Dermis blood vessel endothelial cell (primary cell): ENCODE measurements at regions not wholly inside any gene's neighbourhood (a gene's known extent, or its start where the extent isn't known, plus 50 kb on each side); places are given as distances from the start of the nearest gene placed in this dataset.

Experiments used
- DNase-seq: peaks from one replicate; pipeline ENCODE4 v3.0.0; 2010

DNA sequence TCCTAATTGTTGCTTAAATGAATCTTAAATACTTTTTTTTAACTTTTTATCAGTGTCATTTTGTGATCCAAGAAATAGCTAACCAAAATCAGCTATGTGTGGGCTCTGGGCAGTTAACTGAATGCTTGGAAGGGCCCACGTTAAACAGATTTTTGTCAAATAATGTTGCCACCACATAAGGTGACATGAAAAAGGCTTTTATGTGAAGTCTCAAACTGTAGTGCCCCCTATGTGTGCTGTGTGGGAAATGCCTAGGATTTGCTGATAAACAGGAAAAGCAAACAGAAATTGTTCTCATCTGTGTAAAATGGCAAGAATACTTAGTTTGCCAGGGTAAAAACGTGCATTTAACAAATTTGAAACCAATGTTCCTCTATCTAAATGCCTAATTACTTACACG, 242.2 kb downstream of the ZNF516 start:
- no peak for DNase-seq

DNA sequence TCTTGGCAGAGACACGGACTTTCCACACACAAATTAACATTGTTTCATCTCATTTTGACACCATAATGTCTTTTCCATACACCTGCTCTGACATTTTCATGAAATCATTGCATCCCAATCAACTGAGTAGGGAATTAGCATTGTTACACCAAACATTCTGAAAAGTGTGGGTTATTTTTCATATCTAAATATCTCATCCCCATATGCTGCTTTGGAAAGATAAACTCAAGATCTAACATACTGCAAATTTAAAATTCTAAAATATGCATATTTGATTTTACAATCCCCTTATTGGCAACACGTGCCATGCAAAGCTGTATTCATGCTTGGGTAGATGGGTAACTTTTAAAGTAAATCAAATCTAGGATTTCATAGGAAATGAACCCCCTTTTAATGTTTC, 242.9 kb downstream of the ZNF516 start:
- no peak for DNase-seq

DNA sequence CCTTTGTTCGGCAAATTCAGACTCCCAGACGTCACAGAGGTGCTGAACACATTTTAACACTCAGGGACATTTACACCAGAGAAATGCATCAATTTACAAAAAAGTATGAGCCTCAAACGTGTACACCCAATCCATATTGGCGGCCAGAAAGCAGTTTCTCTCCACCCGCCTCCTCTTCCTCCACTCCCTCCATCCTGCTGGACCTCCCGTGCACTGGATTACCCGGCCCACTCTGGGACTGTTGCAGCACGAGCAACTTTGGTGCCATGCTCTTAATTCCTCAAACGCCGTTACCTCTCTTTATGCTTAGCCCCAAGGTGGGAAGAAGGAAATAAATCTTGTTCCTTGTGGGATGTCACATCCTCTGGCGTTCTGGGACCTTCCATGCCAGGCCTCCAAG, 243.4 kb downstream of the ZNF516 start:
- no peak for DNase-seq

DNA sequence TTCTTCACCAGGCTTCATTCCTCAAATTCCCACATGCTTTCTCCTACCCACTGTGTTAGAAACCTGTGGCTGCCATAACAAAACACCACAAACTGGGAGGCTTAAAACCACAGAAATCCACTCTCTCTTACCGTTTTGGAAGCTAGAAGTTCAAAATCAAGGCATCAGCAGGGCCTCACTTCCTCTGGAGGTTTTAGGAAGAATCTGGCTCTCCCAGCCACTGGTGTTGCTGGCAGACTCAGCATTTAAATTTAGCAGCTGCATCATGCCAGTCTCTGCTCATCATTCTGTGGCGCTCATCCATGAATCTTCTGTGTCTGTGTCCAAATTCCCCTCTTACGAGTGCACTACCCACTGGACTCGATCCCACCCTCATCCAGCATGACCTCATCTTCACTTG, 248.5 kb downstream of the ZNF516 start:
- DNase-seq, result no peak

DNA sequence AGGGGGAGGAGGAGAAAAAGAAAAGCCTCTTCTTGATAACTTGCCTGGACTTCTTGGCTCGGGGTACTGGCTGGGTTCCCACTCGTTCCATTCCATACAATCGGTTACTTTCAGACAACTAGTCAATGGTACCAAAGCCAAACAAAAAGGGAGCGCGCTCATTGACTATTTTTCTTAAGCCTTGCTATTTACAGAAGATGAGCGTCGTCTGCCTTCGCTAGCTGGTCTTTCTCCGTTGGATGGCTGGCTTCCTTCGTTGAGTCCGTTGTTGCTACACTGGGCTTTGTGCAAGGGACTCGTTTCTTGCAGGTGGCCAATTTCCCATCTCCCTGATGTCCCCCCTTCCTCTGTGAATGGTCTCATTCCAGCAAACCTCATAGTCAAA, 260.4 kb downstream of the ZNF516 start:
- DNase-seq, result no peak

DNA sequence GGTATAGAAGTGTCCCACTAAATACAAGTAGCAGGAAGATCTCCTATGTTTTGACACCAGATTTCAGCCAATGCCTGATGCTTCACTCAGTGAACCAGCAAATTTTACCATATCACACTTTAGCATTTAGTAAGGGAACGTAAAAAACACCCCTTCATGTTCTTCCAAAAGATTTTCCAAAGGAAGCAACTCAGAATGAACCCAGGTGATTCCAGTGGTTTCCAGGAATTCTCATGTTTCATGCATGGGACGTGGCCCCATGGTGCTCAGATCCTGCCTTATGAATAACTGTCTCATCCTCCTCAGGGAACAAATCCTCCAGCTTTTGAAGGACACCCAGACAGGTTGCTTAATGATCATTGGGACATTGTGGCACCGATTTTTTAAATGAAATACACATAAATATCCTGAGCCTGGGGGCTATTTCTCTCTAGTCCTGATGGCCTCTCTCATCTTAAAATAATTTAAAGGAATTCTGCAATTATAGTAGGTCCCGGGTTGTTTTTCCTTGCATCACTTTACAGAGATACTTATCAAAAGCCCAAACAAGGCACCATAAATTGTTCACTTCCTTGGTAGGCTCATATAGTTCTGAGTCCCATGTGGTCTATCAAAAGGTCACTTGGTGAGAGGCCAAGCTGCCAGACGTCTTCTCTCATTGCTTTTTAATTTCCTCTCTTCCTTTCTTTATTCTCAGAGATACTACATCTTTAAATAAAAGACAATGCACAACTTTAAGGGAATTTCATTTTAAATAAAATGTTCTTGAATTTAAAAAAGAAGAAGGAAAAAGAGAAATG, 261.0 kb downstream of the ZNF516 start:
- no peak for DNase-seq

DNA sequence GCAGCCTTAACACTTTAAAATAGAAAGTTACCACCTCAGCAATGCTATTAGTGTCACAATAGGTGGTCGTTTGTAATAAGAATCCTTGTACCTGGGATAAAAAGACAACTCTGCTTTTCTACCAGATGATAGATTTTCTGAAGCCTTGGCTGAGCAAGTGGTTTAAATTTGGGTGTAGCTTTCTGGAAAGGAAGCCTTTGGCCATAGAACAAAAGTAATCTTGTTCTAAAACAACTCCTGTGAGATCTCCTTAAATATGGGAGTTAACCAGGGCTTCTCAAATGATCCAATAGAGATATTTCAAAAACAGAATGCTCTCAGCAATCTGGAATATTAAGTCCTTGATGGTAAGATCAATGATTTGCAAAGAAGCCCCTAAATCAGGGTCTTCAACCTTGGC, 261.6 kb downstream of the ZNF516 start:
- no peak for DNase-seq

DNA sequence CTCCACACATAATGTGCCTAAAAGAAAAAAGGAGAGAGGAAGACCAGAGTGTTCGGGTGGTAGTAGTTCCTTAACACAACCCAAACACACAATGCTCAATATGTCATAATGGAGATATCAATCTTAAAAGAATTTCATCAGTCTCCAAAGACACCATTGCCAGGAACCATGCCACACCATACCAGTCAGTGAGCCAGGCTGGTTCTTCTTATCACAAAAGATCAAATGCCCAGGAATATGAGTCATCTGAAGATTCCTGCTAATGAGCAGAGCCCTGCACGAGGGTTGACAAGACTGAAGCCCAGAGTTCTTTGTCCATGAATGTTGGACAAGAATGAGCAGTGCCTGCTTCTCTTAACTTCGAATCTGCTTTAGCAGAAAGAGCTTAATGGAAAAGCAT, 262.3 kb downstream of the ZNF516 start:
- DNase-seq, result no peak

DNA sequence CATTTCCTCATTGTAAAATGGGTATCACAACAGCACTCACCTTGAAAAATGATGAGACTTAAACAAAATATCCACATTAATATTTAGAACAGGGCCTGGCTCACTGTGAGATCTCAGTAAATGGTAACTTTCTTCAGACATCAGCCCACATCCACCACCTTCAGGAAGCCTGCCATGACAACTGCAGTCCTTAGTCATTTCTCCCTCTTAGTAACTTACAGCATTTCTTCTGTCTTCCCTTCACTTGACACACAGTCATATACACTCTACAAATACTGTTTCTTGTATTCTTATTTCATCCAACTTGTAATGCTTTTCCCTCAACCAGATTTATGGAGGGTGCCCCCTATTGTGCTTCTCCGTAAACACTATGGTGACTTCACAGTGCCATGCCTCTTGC, 263.0 kb downstream of the ZNF516 start:
- DNase-seq, result no peak

DNA sequence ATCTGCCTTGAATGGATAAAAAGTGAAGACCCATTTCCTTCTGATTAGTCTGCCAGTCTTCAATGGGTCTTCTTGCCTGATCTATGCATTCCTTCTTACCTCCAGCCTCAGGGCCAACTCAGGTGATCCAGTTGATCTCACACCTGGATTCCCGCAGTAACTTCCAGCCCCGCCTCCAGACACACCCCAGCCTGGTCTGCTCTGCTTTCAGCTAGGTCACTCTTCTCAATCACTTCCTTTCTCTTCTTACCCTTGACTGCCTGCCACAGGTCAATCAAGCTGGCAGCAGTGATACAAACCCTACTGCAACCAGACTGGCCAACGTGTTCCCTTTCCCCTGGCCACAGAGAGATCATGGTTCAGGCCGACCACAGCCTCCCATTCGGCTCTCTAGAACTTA, 263.6 kb downstream of the ZNF516 start:
- no peak for DNase-seq

DNA sequence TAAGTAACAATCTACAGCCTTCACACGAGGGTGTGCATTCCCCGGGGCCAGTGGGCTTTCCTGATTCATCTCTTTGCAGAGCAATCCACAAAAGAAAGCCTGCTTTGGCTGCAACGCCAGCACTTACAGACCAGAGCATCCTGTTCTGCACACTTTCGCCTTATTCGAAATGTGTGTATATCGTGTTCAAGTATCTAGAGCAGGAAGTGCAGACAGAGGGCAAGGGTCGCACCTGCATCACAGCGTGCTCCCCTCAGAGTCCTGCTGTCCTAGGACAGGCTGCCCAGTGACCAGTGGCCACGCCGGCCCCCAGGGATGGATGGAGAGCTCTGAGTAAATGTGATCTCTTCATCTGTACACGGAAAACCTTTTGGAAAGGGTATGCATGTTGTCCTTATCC, 264.3 kb downstream of the ZNF516 start:
- DNase-seq, result no peak

DNA sequence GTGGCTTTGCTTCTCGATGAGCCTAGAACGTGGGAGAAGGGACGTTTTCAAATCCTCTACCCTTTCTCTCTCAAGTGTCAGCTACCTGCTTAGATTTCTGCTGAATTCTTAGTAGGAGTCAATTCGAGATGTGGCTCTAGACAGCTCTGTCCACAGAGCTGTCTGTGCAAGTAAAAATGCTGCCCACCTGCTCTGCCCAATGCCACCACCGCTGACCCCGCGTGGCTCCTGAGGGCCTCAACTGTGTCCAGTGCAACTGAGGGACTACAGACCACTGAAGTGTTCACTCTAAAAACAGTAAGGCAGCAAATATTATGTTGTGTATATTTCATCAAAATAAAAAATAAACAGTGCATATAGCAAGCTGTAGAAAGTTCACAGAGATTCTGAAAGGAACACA, 266.3 kb downstream of the ZNF516 start:
- no peak for DNase-seq

DNA sequence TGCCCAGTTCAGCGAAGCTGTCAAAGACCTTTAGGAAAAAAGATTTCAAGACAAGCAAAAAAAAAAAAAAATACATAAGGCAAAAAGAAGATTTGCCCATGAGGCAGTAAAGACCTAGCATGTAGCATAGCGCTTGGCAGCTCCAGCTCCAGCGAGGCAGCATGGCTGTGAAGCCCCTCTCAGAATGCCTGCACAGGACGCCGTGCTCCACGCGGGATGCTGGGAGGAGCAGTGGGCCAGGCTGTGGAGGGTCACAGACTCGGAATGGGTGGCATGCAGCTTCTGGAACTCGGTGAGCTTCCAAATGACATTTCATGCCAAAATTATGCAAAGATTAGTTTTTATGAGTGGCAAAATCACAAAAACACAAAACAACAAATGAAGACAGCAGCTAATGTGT, 267.3 kb downstream of the ZNF516 start:
- no peak for DNase-seq

DNA sequence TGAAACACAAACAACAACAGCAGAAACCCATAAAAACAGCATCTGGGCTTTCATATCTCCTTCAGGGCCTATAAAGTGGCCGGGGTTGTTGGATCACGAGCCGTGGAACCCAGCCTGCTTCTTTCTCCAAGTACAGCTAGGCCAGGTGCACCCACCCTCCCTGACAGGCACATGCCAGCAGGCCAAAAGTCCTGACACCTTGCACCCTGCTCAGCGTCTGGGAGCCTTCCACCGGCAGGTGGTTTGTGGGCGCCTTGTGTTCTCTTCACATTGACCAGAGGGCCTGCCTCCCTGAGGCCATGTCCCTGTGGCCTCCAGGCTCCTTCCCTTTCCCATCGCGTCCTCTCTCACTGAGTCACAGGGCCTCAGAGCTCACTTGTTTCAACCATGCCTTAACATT, 271.6 kb downstream of the ZNF516 start:
- DNase-seq, result no peak

DNA sequence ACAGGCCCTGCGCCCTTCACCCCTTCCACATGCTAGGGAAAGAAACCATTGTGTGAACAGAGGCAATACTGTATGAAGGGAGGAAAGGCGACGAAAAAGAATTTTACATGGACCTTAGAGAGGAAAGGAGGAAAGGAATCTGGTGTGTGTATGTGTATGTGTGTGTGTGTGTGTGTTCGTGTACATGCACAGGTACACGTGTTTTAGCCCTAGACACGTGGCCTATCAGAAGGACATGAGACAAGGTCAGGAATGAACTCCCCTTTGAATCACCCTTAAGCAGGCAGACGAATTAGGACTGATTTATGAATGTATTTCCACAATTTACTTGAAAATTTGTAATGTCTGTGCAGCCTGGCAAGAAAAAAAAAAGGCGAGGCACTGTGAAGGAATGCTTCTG, 276.0 kb downstream of the ZNF516 start:
- no peak for DNase-seq

DNA sequence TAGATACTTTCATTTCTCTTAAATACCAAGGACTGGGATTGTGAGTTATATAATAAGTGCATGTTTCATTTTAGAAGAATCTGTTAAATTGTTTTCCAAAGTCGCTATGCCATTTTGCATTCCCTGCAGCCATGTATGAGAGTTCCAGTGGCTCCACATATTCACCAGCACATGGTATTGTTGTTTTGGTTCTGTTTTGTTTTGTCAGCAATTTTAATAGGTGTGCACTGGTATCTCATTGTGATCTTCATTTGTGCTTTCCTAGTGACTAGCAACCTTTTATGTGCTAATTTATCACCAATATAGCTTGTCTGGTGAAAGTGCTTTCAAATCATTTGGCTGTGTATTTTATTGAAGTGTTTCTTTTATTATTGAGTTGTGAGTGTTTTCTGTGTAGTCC, 278.9 kb downstream of the ZNF516 start:
- DNase-seq, result no peak

DNA sequence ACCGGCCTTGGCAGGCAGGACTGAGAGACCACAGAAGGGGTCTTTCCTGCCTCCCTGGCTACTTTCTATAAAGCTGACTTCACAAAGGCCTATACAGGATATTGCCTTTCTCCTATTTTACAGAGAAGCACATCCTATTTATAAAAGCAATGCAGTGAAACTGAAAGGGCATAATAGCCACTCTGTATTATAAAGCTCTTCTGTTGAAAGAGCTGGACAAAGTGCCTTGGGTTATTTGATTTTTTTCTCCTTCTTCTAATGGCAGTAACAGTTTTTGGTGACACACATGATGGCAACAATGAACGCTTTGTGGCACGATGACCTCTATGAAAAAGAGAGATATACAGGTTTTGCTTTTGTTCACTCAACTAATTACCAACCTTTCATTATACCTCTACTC, 281.1 kb downstream of the ZNF516 start:
- no peak for DNase-seq

DNA sequence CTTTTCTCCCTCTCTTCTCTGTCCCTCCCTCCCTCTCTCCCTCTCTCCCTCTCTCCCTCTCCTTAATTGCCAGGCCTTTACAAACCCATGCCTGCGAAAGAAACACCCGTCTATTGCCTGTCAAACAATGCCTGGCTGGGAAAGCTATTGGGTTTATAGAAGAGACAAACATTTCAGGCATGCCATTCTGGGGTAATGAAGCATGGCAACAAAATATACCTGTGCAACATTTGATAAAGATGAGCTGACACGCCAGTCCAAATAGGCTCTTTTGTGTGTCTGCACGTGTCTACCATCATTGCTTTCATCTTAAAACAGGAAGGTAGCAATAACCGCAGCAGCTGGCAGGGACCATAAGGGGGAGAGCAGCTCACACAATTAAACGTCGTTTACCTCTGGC, 282.1 kb downstream of the ZNF516 start:
- no peak for DNase-seq

DNA sequence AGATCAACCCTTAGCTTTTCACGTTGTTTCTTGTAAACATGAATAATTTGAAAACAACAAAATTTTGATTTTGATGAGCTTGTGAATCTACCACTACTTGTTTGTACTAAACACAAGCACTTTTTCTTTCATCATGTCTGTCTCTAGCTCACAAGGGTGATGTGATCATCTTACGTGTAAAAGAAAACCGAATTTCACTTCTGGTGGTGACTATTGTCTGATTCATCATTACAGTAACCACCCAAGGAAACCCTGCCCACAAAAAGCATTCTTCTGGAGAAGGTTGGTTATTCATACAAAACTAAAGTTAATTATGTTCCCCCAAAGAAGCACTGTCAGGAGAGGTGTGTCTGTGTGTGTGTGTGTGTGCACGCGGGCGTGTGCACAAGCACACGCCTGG, 285.4 kb downstream of the ZNF516 start:
- no peak for DNase-seq

DNA sequence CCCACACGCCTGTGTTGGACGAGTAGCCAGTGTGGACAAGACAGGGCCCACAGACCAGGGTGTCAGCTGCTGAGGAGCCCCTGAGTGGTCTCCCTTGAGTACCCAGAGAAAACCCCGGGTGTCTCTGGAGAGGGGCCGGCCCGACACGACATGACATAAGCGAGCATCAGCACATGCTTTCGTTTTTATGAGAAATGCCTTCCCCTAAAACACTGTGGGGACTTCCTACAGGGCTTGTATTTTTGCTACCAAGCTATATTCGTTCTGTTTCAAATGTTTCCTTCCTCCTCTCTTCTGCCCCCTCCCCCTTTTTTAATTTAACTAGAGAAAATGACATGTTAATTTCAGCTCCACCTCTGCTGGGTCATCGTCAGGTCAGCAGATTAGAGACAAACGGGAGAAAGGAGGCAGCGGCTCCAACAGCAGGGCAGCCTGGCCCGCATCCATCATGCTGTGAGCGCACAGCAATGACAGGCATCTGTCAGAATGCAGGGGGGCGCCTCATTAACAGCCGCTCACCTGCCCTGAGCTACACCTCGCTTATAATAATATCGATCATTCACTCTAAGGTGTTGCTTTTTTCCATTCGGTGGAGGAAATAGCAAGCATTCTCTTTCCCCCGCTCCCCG, 286.2 kb downstream of the ZNF516 start:
- DNase-seq, result no peak

DNA sequence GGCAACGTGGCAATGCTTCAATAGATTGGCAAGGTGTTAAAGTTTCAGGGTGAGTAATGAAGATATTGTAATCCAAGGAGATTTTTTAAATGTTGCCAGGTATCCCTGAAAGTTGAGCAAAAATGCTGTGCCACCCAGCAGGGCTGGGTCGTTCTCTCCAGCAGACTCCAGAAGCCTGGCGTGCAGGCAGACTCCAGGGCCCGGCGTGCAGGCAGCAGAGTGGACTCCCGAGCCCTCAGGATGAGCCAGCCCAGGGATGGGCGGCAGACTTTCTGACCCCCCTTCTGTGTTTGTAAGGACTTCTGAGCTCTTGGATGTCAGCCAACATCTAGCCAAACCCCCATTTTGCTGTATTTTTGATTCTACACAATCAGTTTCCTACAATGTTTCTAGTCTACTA, 289.1 kb downstream of the ZNF516 start:
- no peak for DNase-seq

DNA sequence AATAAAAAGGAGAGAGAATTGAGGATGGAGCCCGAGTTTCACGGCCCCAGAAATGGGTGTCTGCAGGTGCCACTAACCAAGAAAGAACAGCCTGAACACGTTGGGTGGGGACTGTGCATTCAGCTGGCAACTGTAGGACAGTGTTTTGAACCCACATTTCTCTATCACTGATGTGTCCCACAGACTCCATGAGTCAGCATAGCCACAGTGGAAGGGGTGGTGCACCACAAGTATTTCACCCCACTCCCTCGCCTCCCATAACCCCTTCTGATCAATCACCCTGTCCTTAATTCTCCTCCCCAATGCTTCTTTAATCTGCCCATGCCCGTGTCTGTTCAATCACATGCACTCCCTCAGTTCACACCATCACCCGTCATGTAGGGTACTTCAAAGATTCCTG, 291.5 kb downstream of the ZNF516 start:
- DNase-seq, result no peak

DNA sequence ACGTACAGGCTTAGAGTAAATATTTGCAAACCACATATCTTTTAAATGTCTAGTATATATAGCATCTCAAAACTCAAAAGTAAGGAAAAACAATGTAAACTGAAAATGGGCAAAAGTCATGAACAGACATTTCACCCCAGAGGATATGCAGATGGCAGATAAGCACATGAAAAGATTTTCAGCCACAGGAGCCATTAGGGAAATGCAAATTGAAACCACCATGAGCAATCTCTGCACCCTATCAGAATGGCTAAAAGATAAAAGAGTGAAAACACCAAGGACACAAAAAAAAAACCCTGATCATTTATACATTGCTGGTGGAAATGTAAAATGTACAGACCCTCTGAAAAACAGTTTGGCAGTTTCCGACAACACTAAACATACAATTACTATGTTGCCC, 292.7 kb downstream of the ZNF516 start:
- no peak for DNase-seq

DNA sequence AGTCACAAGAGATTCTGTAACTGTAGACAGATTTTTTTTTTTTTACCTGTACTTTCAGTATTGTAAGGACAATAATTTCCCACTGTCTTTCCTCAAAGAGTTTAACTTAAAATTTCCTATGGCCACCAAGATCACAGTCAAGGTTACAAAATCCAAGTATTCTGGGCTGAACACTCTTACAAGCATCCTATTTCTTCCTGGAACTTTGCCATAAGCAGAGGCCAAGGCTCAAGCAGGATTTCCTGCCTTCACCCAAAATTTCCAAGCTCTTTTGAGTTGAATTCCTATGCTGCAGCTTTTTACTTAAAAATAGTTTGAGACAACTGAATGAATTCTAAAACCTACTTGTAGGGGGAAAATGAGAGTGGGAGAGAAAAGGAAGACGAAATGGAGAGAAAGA, 299.4 kb downstream of the ZNF516 start:
- no peak for DNase-seq

DNA sequence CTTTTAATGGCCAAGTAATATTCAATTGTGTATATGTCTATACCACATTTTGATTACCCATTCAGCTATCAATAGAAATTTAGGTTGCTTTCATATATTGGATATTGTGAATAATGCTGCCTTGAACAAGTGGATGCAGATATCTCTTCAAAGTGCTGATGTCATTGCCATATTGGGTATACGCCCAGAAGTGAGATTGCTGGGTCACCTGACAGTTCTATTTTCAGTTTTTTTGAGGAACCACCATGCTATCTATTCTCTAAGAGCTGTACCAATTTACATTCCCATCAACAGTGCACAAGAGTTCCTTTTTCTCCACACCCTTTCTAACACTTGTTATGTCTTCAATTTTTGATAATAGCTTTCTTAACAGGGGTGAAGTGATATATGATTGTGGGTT, 306.9 kb downstream of the ZNF516 start:
- DNase-seq, result no peak
